OCI-LY1 (cell line): ENCODE measurements at regions not wholly inside any gene's neighbourhood (a gene's known extent, or its start where the extent isn't known, plus 50 kb on each side); places are given as distances from the start of the nearest gene placed in this dataset.

Experiments
- CTCF ChIP-seq: fragments of 200-600 bp; sonication (generic), shearing (Covaris generic); IDR thresholded peaks from 2 replicates; pipeline ENCODE4 v1.5.1; 2017; ENCODE audit warnings: mild to moderate bottlenecking, antibody characterized with exemption, low read length, moderate library complexity, mixed read lengths
- EZH2 ChIP-seq: fragments of 200-600 bp; sonication (generic), shearing (Covaris generic); IDR thresholded peaks from 2 replicates; pipeline ENCODE4 v1.8.0; 2017; ENCODE audit warnings: borderline replicate concordance, mixed run types, mild to moderate bottlenecking, antibody characterized with exemption, low read length, moderate library complexity, mixed read lengths

GRCh38 chr3:15903759-15904720 lies 106.3 kb upstream of the ANKRD28 start:
- TF ChIP-seq CTCF (no peak), EZH2 (no peak)
